Mucosa of rectum (tissue), 2 donors: ENCODE measurements at regions not wholly inside any gene's neighbourhood (a gene's known extent, or its start where the extent isn't known, plus 50 kb on each side); places are given as distances from the start of the nearest gene placed in this dataset.

ENCODE experiments used
- H3K27ac ChIP-seq, 2 donors: one replicate each; pipeline ENCODE4 v1.7.0; 2013; ENCODE audit warnings: inconsistent platforms in 2 of 2, low read depth in 2 of 2, low read length in 2 of 2
- H3K27me3 ChIP-seq, 2 donors: one replicate each; pipeline ENCODE4 v1.7.0; 2013; ENCODE audit warnings: low read length in 2 of 2; ENCODE audit not compliant: control insufficient read depth in 2 of 2, insufficient read depth in 2 of 2
- H3K36me3 ChIP-seq, 2 donors: one replicate each; pipeline ENCODE4 v1.7.0; 2013; ENCODE audit warnings: low read length in 2 of 2; ENCODE audit not compliant: control insufficient read depth in 2 of 2, insufficient read depth in 2 of 2
- H3K4me1 ChIP-seq, 2 donors: one replicate each; pipeline ENCODE4 v1.7.0; 2013; ENCODE audit warnings: low read length in 2 of 2, mild to moderate bottlenecking in 1 of 2; ENCODE audit not compliant: control insufficient read depth in 2 of 2, insufficient read depth in 2 of 2
- H3K4me3 ChIP-seq, 2 donors: one replicate each; pipeline ENCODE4 v1.7.0; 2013; ENCODE audit warnings: low read length in 2 of 2
- H3K9ac ChIP-seq, 2 donors: one replicate each; pipeline ENCODE4 v1.7.0; 2013; ENCODE audit warnings: low read length in 2 of 2, low read depth in 1 of 2, mild to moderate bottlenecking in 1 of 2
- H3K9me3 ChIP-seq, 2 donors: one replicate each; pipeline ENCODE4 v1.7.0; 2013; ENCODE audit warnings: low read length in 2 of 2; ENCODE audit not compliant: control insufficient read depth in 2 of 2
- donor health status: healthy.
- donor health status: Normal muscosa, but diverticular disease.

DNA sequence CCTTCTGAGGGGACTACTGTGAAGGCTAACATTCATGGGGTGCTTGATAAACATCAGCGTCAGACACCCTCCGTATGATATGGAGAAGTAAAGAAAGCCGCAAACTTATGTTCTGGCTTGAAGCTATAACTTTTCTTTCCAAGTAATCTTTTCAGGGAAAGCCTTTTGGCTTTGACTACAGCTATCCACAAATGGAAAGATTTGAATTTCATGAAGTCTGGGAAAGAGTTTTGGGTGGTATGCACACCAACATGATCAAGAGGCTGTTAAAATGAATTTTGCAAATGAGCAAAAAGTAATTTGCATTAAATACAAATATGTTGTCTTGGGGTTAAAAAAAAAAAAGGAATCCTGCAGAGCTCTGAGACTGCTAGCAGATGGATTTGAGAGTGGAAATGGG is 114.8 kb upstream of the LIMCH1 start:
- Histone ChIP-seq H3K9ac (no peak overlapping the region), H3K36me3 (no peaks in the 10 kb centered on the region), H3K27ac (no peak overlapping the region), H3K4me1 (peaks cover 0 to 4% of the 10 kb centered on the region in 2 donors), H3K4me3 (no peak overlapping the region), H3K9me3 (no peaks in the 10 kb centered on the region), H3K27me3 (no peaks in the 10 kb centered on the region)

DNA sequence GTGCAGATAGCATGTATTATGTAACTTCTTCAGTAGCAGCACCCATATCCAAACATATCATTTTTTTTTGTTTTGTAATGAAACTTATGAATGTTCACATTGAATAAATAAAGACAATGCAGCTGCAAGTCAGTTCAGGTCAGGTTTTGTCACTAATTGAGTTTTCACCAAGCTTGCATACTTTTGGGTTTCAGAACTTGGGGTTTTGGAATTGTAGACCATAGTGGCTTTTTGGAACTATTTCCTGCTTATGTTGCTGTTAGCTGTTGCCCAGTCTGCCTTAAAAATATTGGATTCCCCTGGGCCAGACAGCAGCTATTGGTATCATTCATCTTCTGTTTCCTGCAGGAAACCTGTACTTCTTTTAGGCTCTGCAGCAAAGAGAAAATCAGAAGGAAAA is 113.4 kb upstream of the LIMCH1 start:
- Histone ChIP-seq H3K9me3 (no peaks in the 10 kb centered on the region), H3K27ac (no peak overlapping the region), H3K4me3 (no peak overlapping the region), H3K36me3 (no peaks in the 10 kb centered on the region), H3K27me3 (no peaks in the 10 kb centered on the region), H3K9ac (no peak overlapping the region), H3K4me1 (peaks cover 0 to 4% of the 10 kb centered on the region in 2 donors)

DNA sequence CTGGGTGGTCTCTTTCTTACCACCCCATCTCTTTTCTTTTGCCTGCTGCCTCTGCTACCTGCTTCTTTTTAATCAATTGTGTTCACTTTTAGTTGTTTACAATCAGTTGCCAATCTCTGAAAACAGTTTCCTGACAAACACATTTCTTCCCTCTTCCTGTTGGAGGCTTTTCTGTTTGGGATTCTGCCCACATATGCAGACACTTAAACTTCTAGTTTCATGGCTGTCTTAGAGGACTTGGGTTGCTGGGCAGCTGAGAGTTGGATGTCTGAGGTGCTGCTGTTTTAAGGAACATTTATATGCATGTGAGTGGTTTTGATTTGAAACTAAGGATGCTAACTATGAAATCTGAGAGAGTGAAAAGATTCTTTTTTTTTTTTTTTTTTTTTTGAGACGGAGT is 112.3 kb upstream of the LIMCH1 start:
- Histone ChIP-seq H3K9ac (no peak overlapping the region), H3K4me3 (no peak overlapping the region), H3K36me3 (no peaks in the 10 kb centered on the region), H3K27me3 (no peaks in the 10 kb centered on the region), H3K27ac (no peak overlapping the region), H3K4me1 (peaks cover 0 to 4% of the 10 kb centered on the region in 2 donors), H3K9me3 (no peaks in the 10 kb centered on the region)

DNA sequence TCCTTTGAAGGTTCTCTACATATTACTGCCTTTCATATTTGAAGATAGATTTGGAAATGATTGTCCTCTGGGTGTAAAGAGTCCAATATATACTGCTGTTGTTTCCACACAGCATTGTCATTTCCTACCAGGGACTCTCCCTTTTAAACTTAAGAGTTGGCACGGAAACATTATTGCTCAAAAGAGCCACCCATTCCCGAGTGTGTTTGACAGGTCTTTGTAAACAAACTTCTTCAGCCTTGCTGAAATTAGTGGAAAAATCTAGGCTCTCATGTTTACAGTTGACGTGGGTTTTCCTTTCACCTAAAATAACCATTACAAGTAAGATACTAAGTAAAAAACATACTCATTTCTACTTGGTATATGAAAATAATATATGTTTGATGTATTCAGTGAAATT is 111.4 kb upstream of the LIMCH1 start:
- H3K9ac ChIP-seq: no peak overlapping the region
- no peaks in the 10 kb centered on the region for H3K36me3 ChIP-seq
- no peaks in the 10 kb centered on the region for H3K27me3 ChIP-seq
- H3K27ac ChIP-seq: no peak overlapping the region
- peaks cover 0 to 4% of the 10 kb centered on the region in 2 donors for H3K4me1 ChIP-seq
- H3K9me3 ChIP-seq: no peaks in the 10 kb centered on the region
- no peak overlapping the region for H3K4me3 ChIP-seq

DNA sequence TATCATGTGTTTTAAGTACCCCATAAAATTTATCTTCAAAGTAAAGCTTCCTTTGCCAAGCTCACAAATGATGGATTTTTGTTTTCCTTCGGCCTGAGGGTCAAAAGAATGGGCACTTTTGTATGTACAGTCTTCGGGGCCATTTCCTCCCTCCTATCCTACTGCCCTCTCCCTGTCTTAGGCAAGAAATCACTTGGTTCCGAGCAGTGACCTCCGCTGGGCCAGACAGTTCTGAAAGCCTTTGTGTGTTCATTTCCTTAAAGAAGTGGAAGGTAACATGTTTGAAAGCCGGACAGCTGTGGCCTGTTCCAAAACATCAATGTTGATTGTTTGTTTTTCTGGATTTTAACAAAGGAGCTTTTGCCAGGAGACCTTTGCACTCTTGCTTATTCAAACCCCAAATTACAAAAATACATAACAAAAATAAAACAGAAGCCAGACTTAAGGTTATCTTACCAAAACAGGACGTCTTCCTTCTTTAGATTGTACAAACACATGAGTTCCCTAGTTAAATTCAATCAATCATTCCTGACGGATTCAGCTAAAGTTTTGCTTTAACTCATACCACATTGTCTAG is 110.6 kb upstream of the LIMCH1 start:
- H3K9me3 ChIP-seq: no peaks in the 10 kb centered on the region
- H3K36me3 ChIP-seq: no peaks in the 10 kb centered on the region
- H3K27me3 ChIP-seq: no peaks in the 10 kb centered on the region
- H3K9ac ChIP-seq: no peak overlapping the region
- no peak overlapping the region for H3K27ac ChIP-seq
- no peak overlapping the region for H3K4me3 ChIP-seq
- peaks cover 0 to 4% of the 10 kb centered on the region in 2 donors for H3K4me1 ChIP-seq

DNA sequence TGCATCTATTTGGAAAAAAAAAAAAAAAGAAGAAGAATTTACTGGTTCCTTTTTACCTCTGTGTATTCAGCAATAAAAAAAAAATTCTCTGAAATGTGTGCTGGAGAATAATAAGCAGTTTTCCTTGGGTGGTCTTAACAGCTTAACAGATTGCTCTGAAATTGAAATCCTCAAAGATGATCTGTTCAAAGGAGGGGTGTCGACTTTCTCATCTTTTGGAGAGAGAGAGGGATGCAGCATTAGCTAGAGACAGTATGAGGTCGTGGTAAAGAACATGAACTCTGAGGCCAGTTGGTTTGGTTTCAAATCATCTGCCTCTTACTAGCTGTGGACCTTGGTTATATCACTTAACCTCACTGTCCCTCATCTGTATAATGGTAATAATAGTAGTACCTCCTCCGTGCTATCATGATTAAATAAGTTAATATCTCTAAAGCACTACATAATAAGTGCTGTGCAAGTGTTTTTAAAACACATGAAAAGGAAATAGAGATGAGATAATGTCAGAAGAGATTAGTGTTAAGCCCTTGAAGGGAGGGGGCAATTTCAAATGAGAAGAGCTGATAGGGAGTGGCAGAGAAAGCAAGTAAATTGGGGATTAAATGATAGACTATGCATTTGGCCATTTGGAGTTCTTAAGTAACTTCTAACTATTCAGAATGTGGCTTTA is 109.9 kb upstream of the LIMCH1 start:
- Histone ChIP-seq H3K27ac (no peak overlapping the region), H3K4me1 (peaks cover 0 to 4% of the 10 kb centered on the region in 2 donors), H3K9ac (peak overlapping the region in 1 of 2 donors; percentile 5), H3K9me3 (no peaks in the 10 kb centered on the region), H3K4me3 (no peak overlapping the region), H3K27me3 (no peaks in the 10 kb centered on the region), H3K36me3 (no peaks in the 10 kb centered on the region)

DNA sequence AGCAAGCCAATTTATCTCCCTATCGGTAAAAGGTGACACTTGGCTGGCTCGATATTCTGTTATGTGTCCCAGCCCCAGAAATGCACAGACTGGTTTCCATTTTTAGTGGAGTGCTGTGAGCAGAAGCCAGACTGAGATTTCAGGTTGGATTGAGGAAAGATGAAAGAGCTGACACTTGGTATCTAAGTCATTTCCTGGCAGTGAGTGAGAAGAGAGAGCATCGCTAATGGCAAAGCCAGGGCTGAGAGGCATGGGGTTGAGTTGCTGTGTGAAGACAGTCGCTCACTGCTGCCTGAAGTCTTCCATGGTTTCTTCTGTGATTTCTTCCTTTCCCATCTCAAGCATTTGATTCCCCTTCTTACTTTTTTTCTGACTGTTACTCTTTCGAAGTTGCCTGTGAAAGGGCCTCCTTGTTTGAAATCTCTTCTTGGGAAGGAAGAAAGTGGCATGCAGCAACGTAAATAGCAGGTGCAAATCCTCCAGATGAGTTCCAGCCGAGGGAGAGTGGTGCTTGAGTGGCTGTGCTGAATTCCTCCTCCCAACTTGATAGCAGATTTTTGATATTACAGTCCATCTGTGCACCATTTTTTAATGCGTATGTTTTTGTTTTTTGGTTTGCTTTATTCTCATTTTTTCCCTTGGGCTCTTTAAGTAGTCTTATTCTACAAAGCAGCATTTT is 109.2 kb upstream of the LIMCH1 start:
- H3K4me3 ChIP-seq: no peak overlapping the region
- H3K4me1 ChIP-seq: peaks cover 0 to 4% of the 10 kb centered on the region in 2 donors

DNA sequence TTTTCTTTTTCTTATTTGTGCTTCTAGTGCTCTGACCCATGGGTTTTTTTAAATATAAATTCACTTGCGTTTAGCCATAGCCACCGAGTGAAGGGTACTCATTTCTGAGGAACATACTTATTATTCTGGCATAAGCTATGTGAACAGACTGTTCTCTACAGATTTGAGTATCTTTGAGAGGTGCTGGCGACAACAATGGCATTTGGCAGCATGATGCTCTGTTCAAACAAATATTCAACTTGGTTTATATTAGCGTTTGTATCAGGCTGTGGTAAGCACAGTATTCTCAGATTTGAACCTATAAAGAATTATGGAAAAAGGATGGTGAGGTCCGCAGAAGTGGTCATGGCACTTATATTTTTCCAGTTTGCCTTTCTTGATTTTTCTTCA is 108.7 kb upstream of the LIMCH1 start:
- Histone ChIP-seq H3K9me3 (no peaks in the 10 kb centered on the region), H3K4me3 (no peak overlapping the region), H3K9ac (no peak overlapping the region), H3K4me1 (peaks cover 0 to 4% of the 10 kb centered on the region in 2 donors), H3K36me3 (no peaks in the 10 kb centered on the region), H3K27ac (no peak overlapping the region), H3K27me3 (no peaks in the 10 kb centered on the region)

More for the DNA sequence above, 109.2 kb upstream of the LIMCH1 start:
- Histone ChIP-seq H3K36me3 (no peaks in the 10 kb centered on the region), H3K9ac (no peak overlapping the region), H3K9me3 (no peaks in the 10 kb centered on the region), H3K27me3 (no peaks in the 10 kb centered on the region), H3K27ac (no peak overlapping the region)

DNA sequence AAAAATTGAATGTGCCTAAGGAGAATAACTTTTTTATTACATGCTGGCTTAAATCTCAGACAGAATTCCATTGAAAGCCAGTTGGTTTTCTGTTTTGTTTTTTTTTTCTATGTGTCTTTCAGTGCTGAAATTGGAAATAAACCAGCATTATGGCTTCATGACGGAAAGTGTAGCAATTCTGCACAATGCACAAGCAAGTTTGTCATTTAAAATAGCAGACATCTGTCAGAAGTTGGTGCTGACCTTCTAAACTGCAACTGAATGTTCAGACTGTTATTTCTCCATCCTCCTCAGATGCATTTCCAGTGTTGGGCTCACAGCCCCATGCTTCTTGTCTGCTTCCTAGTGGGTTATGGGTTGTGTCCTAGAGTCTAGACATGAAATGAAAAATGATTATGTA is 107.2 kb upstream of the LIMCH1 start:
- H3K4me1 ChIP-seq: peaks cover 0 to 4% of the 10 kb centered on the region in 2 donors
- no peaks in the 10 kb centered on the region for H3K27me3 ChIP-seq
- H3K9me3 ChIP-seq: no peaks in the 10 kb centered on the region
- no peak overlapping the region for H3K4me3 ChIP-seq
- H3K36me3 ChIP-seq: no peaks in the 10 kb centered on the region
- no peak overlapping the region for H3K27ac ChIP-seq
- no peak overlapping the region for H3K9ac ChIP-seq

DNA sequence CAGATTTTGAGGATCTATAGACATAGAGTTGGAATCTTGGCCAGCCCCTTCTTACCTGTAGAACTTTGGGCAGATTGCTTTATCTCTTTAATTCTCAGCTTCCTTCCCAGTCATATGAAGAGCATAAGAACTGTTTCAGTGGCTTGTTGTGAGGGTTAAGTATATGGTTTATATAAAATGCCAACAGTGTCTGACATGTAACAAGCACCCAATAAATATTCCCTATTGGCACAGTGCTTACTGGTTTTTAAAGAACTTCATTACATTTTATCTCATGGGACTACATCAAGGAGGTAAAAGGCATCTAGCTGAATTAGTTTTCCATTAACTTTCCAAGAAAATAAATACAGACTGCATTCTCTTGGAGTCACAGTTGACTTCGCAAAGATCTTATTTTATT is 106.7 kb upstream of the LIMCH1 start:
- H3K36me3 ChIP-seq: no peaks in the 10 kb centered on the region
- H3K9me3 ChIP-seq: no peaks in the 10 kb centered on the region
- no peak overlapping the region for H3K9ac ChIP-seq
- no peak overlapping the region for H3K4me3 ChIP-seq
- no peaks in the 10 kb centered on the region for H3K27me3 ChIP-seq
- no peak overlapping the region for H3K27ac ChIP-seq
- H3K4me1 ChIP-seq: peaks cover 0 to 4% of the 10 kb centered on the region in 2 donors
